Smooth muscle cell (in vitro differentiated cells): ENCODE measurements at regions not wholly inside any gene's neighbourhood (a gene's known extent, or its start where the extent isn't known, plus 50 kb on each side); places are given as distances from the start of the nearest gene placed in this dataset.

Experiments
- DNase-seq: peaks from one replicate; lab custom pipeline; 2025; ENCODE audit not compliant: unreplicated experiment; lab: John Stamatoyannopoulos, UW
- H2AFZ ChIP-seq: fragments of 200-600 bp; sonication (generic); 2 replicates; pipeline ENCODE4 v1.6.0; 2016; ENCODE audit warnings: antibody characterized with exemption, low read depth, mild to moderate bottlenecking
- H3F3A ChIP-seq: fragments of 200-600 bp; sonication (generic); 2 replicates; pipeline ENCODE4 v1.6.0; 2017; ENCODE audit warnings: antibody characterized with exemption, low read depth
- H3K27ac ChIP-seq: fragments of 200-600 bp; sonication (generic); 2 replicates; pipeline ENCODE4 v1.5.1; 2016; ENCODE audit warnings: low read depth, mild to moderate bottlenecking
- H3K27me3 ChIP-seq: fragments of 200-600 bp; sonication (generic); 2 replicates; pipeline ENCODE4 v1.6.1; 2016; ENCODE audit warnings: low read depth, mild to moderate bottlenecking
- H3K36me3 ChIP-seq: fragments of 200-600 bp; sonication (generic); 2 replicates; pipeline ENCODE4 v1.5.1; 2016; ENCODE audit warnings: low read depth
- H3K4me1 ChIP-seq: fragments of 200-600 bp; sonication (generic); 2 replicates; pipeline ENCODE4 v1.5.1; 2016; ENCODE audit warnings: low read depth
- H3K4me2 ChIP-seq: fragments of 200-600 bp; sonication (generic); 2 replicates; pipeline ENCODE4 v1.6.0; 2016; ENCODE audit warnings: mild to moderate bottlenecking
- H3K4me3 ChIP-seq: fragments of 200-600 bp; sonication (generic); 2 replicates; pipeline ENCODE4 v1.5.1; 2016; ENCODE audit warnings: mild to moderate bottlenecking
- H3K79me2 ChIP-seq: fragments of 200-600 bp; sonication (generic); 2 replicates; pipeline ENCODE4 v1.6.0; 2016; ENCODE audit warnings: low read depth, mild to moderate bottlenecking
- H3K9ac ChIP-seq: fragments of 200-600 bp; sonication (generic); 2 replicates; pipeline ENCODE4 v1.6.0; 2016; ENCODE audit warnings: low read depth
- H3K9me3 ChIP-seq: fragments of 200-600 bp; sonication (generic); replicated peaks from 2 replicates; pipeline ENCODE4 v1.5.1; 2016; ENCODE audit warnings: low read depth
- H4K20me1 ChIP-seq: fragments of 200-600 bp; sonication (generic); 2 replicates; pipeline ENCODE4 v1.6.0; 2016; ENCODE audit warnings: low read depth
- CTCF ChIP-seq: fragments of 200-600 bp; sonication (generic); IDR thresholded peaks from 2 replicates; pipeline ENCODE4 v1.5.1; 2017; ENCODE audit warnings: borderline replicate concordance, mild to moderate bottlenecking, antibody characterized with exemption; ENCODE audit not compliant: insufficient read depth, poor library complexity, severe bottlenecking
- WGBS: methylation state at CpG from one replicate; pipeline ENCODE4 v1.1.7; 2016; ENCODE audit warnings: low lambda C conversion rate; 5-methylcytosine and 5-hydroxymethylcytosine counted together

GRCh38 chr3:144523396-144523795 is 551.8 kb downstream of the DIPK2A start:
- Histone ChIP-seq H3K9me3 (no peaks in the 10 kb centered on the region), H3K27me3 (no peaks in the 10 kb centered on the region), H3K36me3 (no peaks in the 10 kb centered on the region), H3F3A (no peaks in the 10 kb centered on the region), H3K4me3 (no peak overlapping the region), H4K20me1 (no peaks in the 10 kb centered on the region), H3K79me2 (no peaks in the 10 kb centered on the region), H2AFZ (no peak overlapping the region), H3K4me1 (no peaks in the 10 kb centered on the region), H3K27ac (no peak overlapping the region), H3K9ac (no peak overlapping the region), H3K4me2 (no peak overlapping the region)
- no peak for TF ChIP-seq CTCF
- 85% methylated on average over 2 of the region's 2 CpGs for WGBS
- no peak for DNase-seq

DNA sequence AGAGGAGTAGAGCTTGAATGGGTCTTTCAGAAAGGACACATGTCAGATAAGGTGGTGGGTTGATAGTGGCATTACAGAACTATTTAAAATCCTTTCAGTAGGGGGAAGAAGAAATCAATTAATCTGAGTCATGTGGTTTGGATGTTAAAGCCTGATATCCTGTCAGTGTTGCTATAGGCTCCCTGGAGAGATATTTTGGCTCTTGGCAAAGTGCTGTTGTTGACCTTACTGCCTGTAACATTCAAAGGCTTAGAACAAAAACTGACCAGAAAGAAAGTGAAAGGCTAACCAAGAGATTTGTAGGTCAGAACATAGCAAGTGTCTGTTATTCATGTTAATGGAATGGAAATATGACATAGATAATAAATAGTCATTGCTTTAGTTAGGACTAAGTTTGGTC is 552.9 kb downstream of the DIPK2A start:
- H3K27me3 ChIP-seq: no peaks in the 10 kb centered on the region
- H3K9me3 ChIP-seq: no peaks in the 10 kb centered on the region
- no peaks in the 10 kb centered on the region for H3F3A ChIP-seq
- no peak overlapping the region for H3K4me3 ChIP-seq
- no peaks in the 10 kb centered on the region for H3K4me1 ChIP-seq
- TF ChIP-seq CTCF: no peak
- no peak overlapping the region for H3K9ac ChIP-seq
- H3K4me2 ChIP-seq: no peak overlapping the region
- no peaks in the 10 kb centered on the region for H4K20me1 ChIP-seq
- no peak overlapping the region for H3K27ac ChIP-seq
- H2AFZ ChIP-seq: no peak overlapping the region
- no peaks in the 10 kb centered on the region for H3K36me3 ChIP-seq
- H3K79me2 ChIP-seq: no peaks in the 10 kb centered on the region
- DNase-seq: no peak

GRCh38 chr3:144529566-144529965 is 557.9 kb downstream of the DIPK2A start:
- no peak overlapping the region for H3K27ac ChIP-seq
- no peak for TF ChIP-seq CTCF
- H3K9ac ChIP-seq: no peak overlapping the region
- H3K4me1 ChIP-seq: no peaks in the 10 kb centered on the region
- H4K20me1 ChIP-seq: no peaks in the 10 kb centered on the region
- H3K36me3 ChIP-seq: no peaks in the 10 kb centered on the region
- no peaks in the 10 kb centered on the region for H3K9me3 ChIP-seq
- DNase-seq: no peak
- 91% methylated on average over 1 of the region's 1 CpG for WGBS
- H3K4me3 ChIP-seq: no peak overlapping the region
- no peaks in the 10 kb centered on the region for H3K79me2 ChIP-seq
- H3F3A ChIP-seq: no peaks in the 10 kb centered on the region
- no peak overlapping the region for H3K4me2 ChIP-seq
- H3K27me3 ChIP-seq: no peaks in the 10 kb centered on the region
- H2AFZ ChIP-seq: no peak overlapping the region

GRCh38 chr3:144544871-144545270 is 573.2 kb downstream of the DIPK2A start:
- Histone ChIP-seq H3K4me2 (no peak overlapping the region), H2AFZ (peak overlapping the region; percentile 36), H4K20me1 (no peaks in the 10 kb centered on the region), H3K9me3 (no peaks in the 10 kb centered on the region), H3K27ac (no peak overlapping the region), H3K4me3 (no peak overlapping the region), H3K36me3 (no peaks in the 10 kb centered on the region), H3F3A (no peaks in the 10 kb centered on the region), H3K27me3 (no peaks in the 10 kb centered on the region), H3K9ac (no peak overlapping the region), H3K79me2 (no peaks in the 10 kb centered on the region), H3K4me1 (peaks cover 14% of the 10 kb centered on the region)
- no peak for TF ChIP-seq CTCF
- no peak for DNase-seq
- 81% methylated on average over 4 of the region's 4 CpGs for whole genome bisulfite sequencing
